ENCODE measurements at regions not wholly inside any gene's neighbourhood (a gene's known extent, or its start where the extent isn't known, plus 50 kb on each side); places are given as distances from the start of the nearest gene placed in this dataset.
A peak's percentile ranks its signal among the peaks of the same experiment; 100 is the strongest.

- DNase-seq (no peak), FAIRE-seq (no peak)
- no peak overlapping the region for H3K27ac ChIP-seq (ENCODE audit: low read depth in 2 of 2, low read length in 2 of 2)
- no peak overlapping the region for H3K9ac ChIP-seq (ENCODE audit: low read length in 3 of 3)
- TF ChIP-seq, protein P1, sequence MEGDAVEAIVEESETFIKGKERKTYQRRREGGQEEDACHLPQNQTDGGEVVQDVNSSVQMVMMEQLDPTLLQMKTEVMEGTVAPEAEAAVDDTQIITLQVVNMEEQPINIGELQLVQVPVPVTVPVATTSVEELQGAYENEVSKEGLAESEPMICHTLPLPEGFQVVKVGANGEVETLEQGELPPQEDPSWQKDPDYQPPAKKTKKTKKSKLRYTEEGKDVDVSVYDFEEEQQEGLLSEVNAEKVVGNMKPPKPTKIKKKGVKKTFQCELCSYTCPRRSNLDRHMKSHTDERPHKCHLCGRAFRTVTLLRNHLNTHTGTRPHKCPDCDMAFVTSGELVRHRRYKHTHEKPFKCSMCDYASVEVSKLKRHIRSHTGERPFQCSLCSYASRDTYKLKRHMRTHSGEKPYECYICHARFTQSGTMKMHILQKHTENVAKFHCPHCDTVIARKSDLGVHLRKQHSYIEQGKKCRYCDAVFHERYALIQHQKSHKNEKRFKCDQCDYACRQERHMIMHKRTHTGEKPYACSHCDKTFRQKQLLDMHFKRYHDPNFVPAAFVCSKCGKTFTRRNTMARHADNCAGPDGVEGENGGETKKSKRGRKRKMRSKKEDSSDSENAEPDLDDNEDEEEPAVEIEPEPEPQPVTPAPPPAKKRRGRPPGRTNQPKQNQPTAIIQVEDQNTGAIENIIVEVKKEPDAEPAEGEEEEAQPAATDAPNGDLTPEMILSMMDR (IDR thresholded peaks at IDR 0.05; ENCODE audit: borderline replicate concordance, extremely low read depth, insufficient read depth), result no peak
- H3K4me3 ChIP-seq (ENCODE audit: low read length in 3 of 3), result no peak overlapping the region
- intact Hi-C loops (cut with DNase I), result no loop called here
- no peaks in the 10 kb centered on the region for H3K9me3 ChIP-seq (ENCODE audit: control insufficient read depth in 2 of 3, insufficient read depth in 1 of 3, low read length in 3 of 3)
- H3K36me3 ChIP-seq (ENCODE audit: control insufficient read depth in 2 of 3, insufficient read depth in 3 of 3, low read length in 3 of 3), result no peaks in the 10 kb centered on the region
- H3K27me3 ChIP-seq (ENCODE audit: control insufficient read depth, insufficient read depth, low read length), result no peaks in the 10 kb centered on the region
- H3K4me1 ChIP-seq (ENCODE audit: control insufficient read depth in 2 of 3, insufficient read depth in 2 of 3, low read depth in 1 of 3, low read length in 3 of 3), result no peaks in the 10 kb centered on the region
Observed at GRCh38 chrX:8349816-8350544, 114.7 kb upstream of the VCX3B start.

GRCh38 chrX:8358302-8358701, 106.3 kb upstream of the VCX3B start:
- no peak for FAIRE-seq
- no peak for DNase-seq
- intact Hi-C loops (cut with DNase I), result no loop called here

DNA sequence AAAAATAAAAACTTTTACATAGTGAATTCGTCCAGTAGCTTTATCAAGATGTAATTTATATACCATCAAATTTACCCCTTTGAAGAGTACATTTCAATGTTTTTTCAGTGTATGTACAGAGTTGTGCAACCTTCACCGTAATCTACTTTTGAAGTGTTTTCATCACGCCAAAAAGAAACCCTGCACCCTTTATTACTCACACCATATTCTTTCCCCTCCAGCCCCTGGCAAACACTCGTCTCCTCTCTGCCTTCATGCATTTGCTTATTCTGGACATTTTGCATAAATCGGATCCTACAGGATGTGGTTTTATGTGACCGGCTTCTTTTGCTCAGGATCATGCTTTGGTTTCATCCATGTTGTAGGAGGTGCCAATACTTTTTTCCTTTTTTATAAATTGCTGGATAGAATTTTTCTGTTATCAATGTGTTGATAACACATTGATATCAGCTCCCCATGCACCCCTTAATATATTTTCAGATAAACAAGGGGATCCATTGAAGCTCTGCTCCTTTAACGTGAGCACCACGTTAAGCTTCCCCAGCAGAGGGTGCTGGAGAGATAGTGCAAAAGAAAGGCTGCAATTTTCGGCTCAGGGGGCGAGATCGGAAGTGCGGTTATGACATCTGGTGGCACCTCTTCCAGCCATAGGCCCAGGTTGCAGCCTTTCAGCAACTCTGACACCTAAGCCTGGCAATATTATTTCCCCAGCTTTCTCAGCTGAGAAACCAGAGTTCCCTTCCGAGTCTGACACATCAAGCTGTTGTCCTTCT, 100.1 kb upstream of the VCX3B start:
- Histone ChIP-seq H3K4me1 (ENCODE audit: control insufficient read depth in 2 of 3, insufficient read depth in 2 of 3, low read depth in 1 of 3, low read length in 3 of 3) (no peaks in the 10 kb centered on the region), H3K9ac (ENCODE audit: low read length in 3 of 3) (no peak overlapping the region), H3K36me3 (ENCODE audit: control insufficient read depth in 2 of 3, insufficient read depth in 3 of 3, low read length in 3 of 3) (no peaks in the 10 kb centered on the region), H3K27ac (ENCODE audit: low read depth in 2 of 2, low read length in 2 of 2) (no peak overlapping the region), H3K27me3 (ENCODE audit: control insufficient read depth, insufficient read depth, low read length) (no peaks in the 10 kb centered on the region), H3K4me3 (ENCODE audit: low read length in 3 of 3) (no peak overlapping the region), H3K9me3 (ENCODE audit: control insufficient read depth in 2 of 3, insufficient read depth in 1 of 3, low read length in 3 of 3) (no peaks in the 10 kb centered on the region)
- no peak for FAIRE-seq
- intact Hi-C loops (cut with DNase I), result no loop called here
- TF ChIP-seq, protein P1 (IDR thresholded peaks at IDR 0.05; ENCODE audit: borderline replicate concordance, extremely low read depth, insufficient read depth), result no peak
- DNase-seq, result peak in 2 of 5 donors; percentile 4 to 6

More at GRCh38 chrX:8358302-8358701, 106.3 kb upstream of the VCX3B start:
- Histone ChIP-seq H3K27ac (ENCODE audit: low read depth in 2 of 2, low read length in 2 of 2) (no peak overlapping the region), H3K36me3 (ENCODE audit: control insufficient read depth in 2 of 3, insufficient read depth in 3 of 3, low read length in 3 of 3) (no peaks in the 10 kb centered on the region), H3K9me3 (ENCODE audit: control insufficient read depth in 2 of 3, insufficient read depth in 1 of 3, low read length in 3 of 3) (no peaks in the 10 kb centered on the region), H3K4me3 (ENCODE audit: low read length in 3 of 3) (no peak overlapping the region), H3K9ac (ENCODE audit: low read length in 3 of 3) (no peak overlapping the region), H3K4me1 (ENCODE audit: control insufficient read depth in 2 of 3, insufficient read depth in 2 of 3, low read depth in 1 of 3, low read length in 3 of 3) (no peaks in the 10 kb centered on the region), H3K27me3 (ENCODE audit: control insufficient read depth, insufficient read depth, low read length) (no peaks in the 10 kb centered on the region)
- TF ChIP-seq, protein P1 (IDR thresholded peaks at IDR 0.05; ENCODE audit: borderline replicate concordance, extremely low read depth, insufficient read depth), result no peak
